Sigmoid colon (tissue), 6 donors: ENCODE measurements at regions not wholly inside any gene's neighbourhood (a gene's known extent, or its start where the extent isn't known, plus 50 kb on each side); places are given as distances from the start of the nearest gene placed in this dataset.

Experiments
- DNase-seq: peaks from one replicate; pipeline ENCODE4 v3.0.0-alpha.2; 2019
- H3K27ac ChIP-seq, 4 donors: fragments of 200-600 bp; sonication (generic); one replicate each; pipeline ENCODE4 v1.5.1; 2016 to 2019; ENCODE audit warnings: mild to moderate bottlenecking in 1 of 4
- H3K27me3 ChIP-seq, 3 donors: fragments of 200-600 bp; sonication (generic); one replicate each; pipeline ENCODE4 v1.5.1; 2019; ENCODE audit warnings: mild to moderate bottlenecking in 1 of 3
- H3K36me3 ChIP-seq, 4 donors: fragments of 200-600 bp; sonication (generic); one replicate each; pipeline ENCODE4 v1.5.1; 2016 to 2019
- H3K4me1 ChIP-seq, 4 donors: fragments of 200-600 bp; sonication (generic); one replicate each; pipeline ENCODE4 v1.5.1; 2017 to 2019
- H3K4me3 ChIP-seq, 4 donors: fragments of 200-600 bp; sonication (generic); one replicate each; pipeline ENCODE4 v1.5.1; 2017 to 2019; ENCODE audit warnings: mild to moderate bottlenecking in 2 of 4, moderate library complexity in 1 of 4
- H3K9me3 ChIP-seq, 4 donors: fragments of 200-600 bp in 3 of 4; sonication (generic) in 3 of 4; one replicate each; pipeline versions ENCODE4 v1.5.1 to v1.6.1; 2013 to 2019
- EP300 ChIP-seq, 4 donors: sonication (generic); formaldehyde crosslinking; IDR thresholded peaks; one replicate each; pipeline ENCODE4 v1.6.1; 2017; ENCODE audit warnings: antibody characterized with exemption in 4 of 4
- POLR2A ChIP-seq, 2 donors: fragments of 450-650 bp; IDR thresholded peaks; one replicate each; pipeline ENCODE4 v1.6.1; 2016; ENCODE audit warnings: antibody characterized with exemption in 2 of 2, mild to moderate bottlenecking in 2 of 2, moderate library complexity in 2 of 2
- POLR2AphosphoS5 ChIP-seq, 4 donors: sonication (generic); formaldehyde crosslinking; IDR thresholded peaks; one replicate each; pipeline ENCODE4 v1.6.1; 2017; ENCODE audit warnings: antibody characterized with exemption in 4 of 4
- WGBS, 2 donors: extraction: QIAGEN DNeasy Blood & Tissue Kit; methylation state at CpG; one replicate each; pipeline ENCODE4 v1.1.7; 2013; 5-methylcytosine and 5-hydroxymethylcytosine counted together
- intact Hi-C: fragments of 100-400 bp; cut with DNase I; formaldehyde crosslinking; loops from one replicate; pipeline ENCODE4 v1.15.1; 2023
- TF ChIP-seq, protein P1 (sequence below), 4 experiments: fragments of 450-650 bp in 3 of 4; fragments of 200-600 bp in 1 of 4; IDR thresholded peaks; one replicate each; pipeline ENCODE4 v1.5.1; 2016 to 2019; ENCODE audit warnings: antibody characterized with exemption in 4 of 4, mild to moderate bottlenecking in 3 of 4, moderate library complexity in 2 of 4
- donor health status: healthy with polysubstance abuse.
- donor health status: healthy.

DNA sequence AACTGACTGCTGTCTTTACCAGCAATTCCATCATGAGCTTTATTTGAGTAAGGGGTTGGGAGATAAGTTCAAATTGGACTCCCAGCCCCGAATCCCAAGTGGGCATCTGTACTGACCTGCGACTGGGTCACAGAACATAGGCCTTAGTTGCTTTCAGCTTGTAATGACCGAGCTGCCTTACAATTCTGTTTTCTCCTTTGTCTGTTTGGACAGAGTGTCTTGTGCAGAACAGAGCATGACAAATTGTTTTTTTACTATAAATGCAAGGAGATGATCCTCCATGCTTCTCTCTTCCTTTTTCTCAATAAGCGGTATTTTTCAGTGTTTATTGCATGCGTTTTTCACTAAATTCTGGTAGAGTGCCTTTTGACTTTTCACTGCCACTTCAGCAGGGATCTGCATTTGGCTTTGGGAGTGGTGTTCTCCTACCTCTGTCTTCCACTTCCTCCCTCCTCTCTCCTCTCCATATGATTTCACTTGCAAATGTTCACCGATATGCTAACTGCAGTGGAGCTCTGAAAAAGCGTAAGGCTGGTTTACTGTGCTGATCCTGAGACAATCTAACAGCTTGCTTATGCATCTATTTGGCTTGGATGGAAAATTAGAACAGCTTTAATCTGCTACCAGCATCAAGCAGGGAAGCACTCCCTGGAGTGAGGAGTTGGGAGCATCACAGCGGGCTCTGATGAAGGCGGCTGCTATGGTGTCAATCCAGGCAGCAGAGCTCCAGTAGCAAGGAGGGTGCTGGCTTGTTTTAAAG is 158.8 kb upstream of the SMIM21 start:
- DNase-seq: no peak
- H3K36me3 ChIP-seq: no peaks in the 10 kb centered on the region
- no peaks in the 10 kb centered on the region for H3K27me3 ChIP-seq
- H3K4me1 ChIP-seq: no peaks in the 10 kb centered on the region
- H3K9me3 ChIP-seq: peaks cover 0 to 3% (median 0%) of the 10 kb centered on the region in 4 donors
- 84 to 88% methylated on average over 9 of the region's 9 CpGs for WGBS, 2 donors
- no peak overlapping the region for H3K27ac ChIP-seq
- H3K4me3 ChIP-seq: no peak overlapping the region
- intact Hi-C loops: no loop called here
- TF ChIP-seq EP300 (IDR thresholded peaks at IDR 0.05) (no peak), POLR2A (IDR thresholded peaks at IDR 0.05) (no peak), POLR2AphosphoS5 (IDR thresholded peaks at IDR 0.05) (no peak)
- TF ChIP-seq, protein P1, sequence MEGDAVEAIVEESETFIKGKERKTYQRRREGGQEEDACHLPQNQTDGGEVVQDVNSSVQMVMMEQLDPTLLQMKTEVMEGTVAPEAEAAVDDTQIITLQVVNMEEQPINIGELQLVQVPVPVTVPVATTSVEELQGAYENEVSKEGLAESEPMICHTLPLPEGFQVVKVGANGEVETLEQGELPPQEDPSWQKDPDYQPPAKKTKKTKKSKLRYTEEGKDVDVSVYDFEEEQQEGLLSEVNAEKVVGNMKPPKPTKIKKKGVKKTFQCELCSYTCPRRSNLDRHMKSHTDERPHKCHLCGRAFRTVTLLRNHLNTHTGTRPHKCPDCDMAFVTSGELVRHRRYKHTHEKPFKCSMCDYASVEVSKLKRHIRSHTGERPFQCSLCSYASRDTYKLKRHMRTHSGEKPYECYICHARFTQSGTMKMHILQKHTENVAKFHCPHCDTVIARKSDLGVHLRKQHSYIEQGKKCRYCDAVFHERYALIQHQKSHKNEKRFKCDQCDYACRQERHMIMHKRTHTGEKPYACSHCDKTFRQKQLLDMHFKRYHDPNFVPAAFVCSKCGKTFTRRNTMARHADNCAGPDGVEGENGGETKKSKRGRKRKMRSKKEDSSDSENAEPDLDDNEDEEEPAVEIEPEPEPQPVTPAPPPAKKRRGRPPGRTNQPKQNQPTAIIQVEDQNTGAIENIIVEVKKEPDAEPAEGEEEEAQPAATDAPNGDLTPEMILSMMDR (IDR thresholded peaks at IDR 0.05): no peak

DNA sequence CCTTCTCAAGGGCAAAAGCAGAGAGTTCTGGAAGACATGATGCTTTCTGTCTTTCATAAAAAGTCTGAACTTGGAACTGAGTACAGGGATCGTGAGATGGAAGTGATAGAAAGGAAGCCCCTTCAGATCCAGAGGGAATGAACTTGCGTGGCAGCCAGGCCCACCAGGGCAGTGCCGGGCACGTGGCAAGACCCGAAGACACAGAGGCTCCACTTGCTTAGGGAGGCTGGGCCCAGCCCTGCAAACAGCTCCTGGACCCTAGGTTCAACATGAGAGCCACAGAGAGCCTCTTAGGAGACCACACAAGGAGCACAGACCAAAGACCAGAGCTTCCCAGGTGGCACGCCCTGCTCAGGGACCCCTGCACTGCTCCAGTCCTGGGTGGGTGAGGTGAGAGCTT is 155.4 kb upstream of the SMIM21 start:
- intact Hi-C loops: no loop called here
- Histone ChIP-seq H3K27ac (no peak overlapping the region), H3K4me1 (no peaks in the 10 kb centered on the region), H3K36me3 (no peaks in the 10 kb centered on the region), H3K27me3 (no peaks in the 10 kb centered on the region), H3K4me3 (no peak overlapping the region), H3K9me3 (no peaks in the 10 kb centered on the region)
- 81 to 89% methylated on average over 6 of the region's 6 CpGs for WGBS, 2 donors
- TF ChIP-seq POLR2AphosphoS5 (IDR thresholded peaks at IDR 0.05): no peak
- TF ChIP-seq POLR2A (IDR thresholded peaks at IDR 0.05): no peak
- TF ChIP-seq EP300 (IDR thresholded peaks at IDR 0.05): no peak
- TF ChIP-seq, protein P1 (IDR thresholded peaks at IDR 0.05): no peak
- DNase-seq: no peak

- Histone ChIP-seq H3K27ac (no peak overlapping the region), H3K4me3 (no peak overlapping the region), H3K27me3 (no peaks in the 10 kb centered on the region), H3K4me1 (no peaks in the 10 kb centered on the region), H3K36me3 (no peaks in the 10 kb centered on the region), H3K9me3 (no peaks in the 10 kb centered on the region)
- TF ChIP-seq POLR2A (IDR thresholded peaks at IDR 0.05) (no peak), EP300 (IDR thresholded peaks at IDR 0.05) (no peak), POLR2AphosphoS5 (IDR thresholded peaks at IDR 0.05) (no peak)
- TF ChIP-seq, protein P1 (IDR thresholded peaks at IDR 0.05): no peak
- no peak for DNase-seq
- intact Hi-C loops: no loop called here
- 72% methylated on average over 3 of the region's 3 CpGs for WGBS, 2 donors
These were observed 154.9 kb upstream of the SMIM21 start for GRCh38 chr18:75582406-75582821.

DNA sequence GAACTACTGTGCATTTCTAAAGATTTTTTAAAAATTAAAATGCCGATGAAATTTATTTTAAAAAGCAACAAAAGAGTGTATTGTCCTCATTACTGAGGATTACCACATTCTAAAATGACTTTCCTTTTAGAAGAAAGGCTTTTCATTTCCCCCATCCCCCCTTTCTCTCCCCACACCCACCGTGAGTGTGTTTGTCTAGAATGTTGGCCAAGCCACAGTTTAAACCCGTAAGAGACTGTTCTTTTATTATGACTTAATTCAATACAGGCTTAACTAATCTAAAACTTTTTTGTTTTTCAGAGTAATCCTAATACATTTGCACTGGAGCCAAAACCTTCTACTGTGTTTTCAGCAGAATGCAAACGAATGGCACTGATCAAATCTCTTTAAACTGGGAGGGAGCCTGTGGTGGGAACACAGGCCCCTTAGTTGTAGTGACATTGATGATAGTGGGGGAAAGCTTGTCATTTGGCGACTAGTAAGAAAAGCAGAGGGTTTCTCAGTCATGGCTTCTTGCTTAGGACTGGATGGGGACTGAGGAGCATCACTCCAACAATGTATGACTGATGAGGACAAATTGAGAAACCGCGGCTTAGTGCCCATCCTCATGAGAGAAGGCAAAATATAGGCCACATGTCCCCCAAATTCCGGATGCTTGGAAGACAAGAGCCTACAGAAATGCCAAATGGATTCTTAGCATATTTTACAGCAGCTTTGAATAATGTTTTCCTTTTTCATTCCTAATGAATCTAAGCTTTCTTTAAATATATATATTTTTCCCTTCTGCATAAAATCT is 154.0 kb upstream of the SMIM21 start:
- no peak for TF ChIP-seq POLR2AphosphoS5 (IDR thresholded peaks at IDR 0.05)
- TF ChIP-seq POLR2A (IDR thresholded peaks at IDR 0.05): no peak
- no peak for TF ChIP-seq EP300 (IDR thresholded peaks at IDR 0.05)
- TF ChIP-seq, protein P1 (IDR thresholded peaks at IDR 0.05): no peak
- 60 to 72% methylated on average over 8 of the region's 8 CpGs for WGBS, 2 donors
- Histone ChIP-seq H3K9me3 (no peaks in the 10 kb centered on the region), H3K4me1 (no peaks in the 10 kb centered on the region), H3K27ac (no peak overlapping the region), H3K27me3 (no peaks in the 10 kb centered on the region), H3K4me3 (no peak overlapping the region), H3K36me3 (no peaks in the 10 kb centered on the region)
- DNase-seq: no peak
- intact Hi-C loops: no loop called here
